ENCODE measurements at regions not wholly inside any gene's neighbourhood (a gene's known extent, or its start where the extent isn't known, plus 50 kb on each side); places are given as distances from the start of the nearest gene placed in this dataset.

- H3K4me3 ChIP-seq (ENCODE audit: insufficient read depth, low read length, poor library complexity, severe bottlenecking) = no peak overlapping the region
- TF ChIP-seq EZH2phosphoT487 (conservative IDR thresholded peaks at IDR 0.05; ENCODE audit: low read length) (no peak), CTCF (IDR thresholded peaks at IDR 0.05; ENCODE audit: insufficient read depth, low read length, poor library complexity, severe bottlenecking) (no peak)
- no peak overlapping the region for H3K4me2 ChIP-seq (ENCODE audit: low read depth, low read length, poor library complexity, severe bottlenecking)
- no peaks in the 10 kb centered on the region for H3K9me2 ChIP-seq (replicated peaks; ENCODE audit: insufficient read depth, low read length)
- peaks cover 11% of the 10 kb centered on the region; the same call in 1 of the 2 replicates for H3K9me3 ChIP-seq (ENCODE audit: insufficient read depth, low read length)
- H3K79me2 ChIP-seq (ENCODE audit: insufficient read depth, low read length) = no peaks in the 10 kb centered on the region
- H3K27me3 ChIP-seq (ENCODE audit: low read length) = no peaks in the 10 kb centered on the region
- no peaks in the 10 kb centered on the region for H4K20me1 ChIP-seq (ENCODE audit: low read depth, low read length)
- no peak overlapping the region for H3K27ac ChIP-seq (ENCODE audit: low read depth, low read length)
- no peaks in the 10 kb centered on the region for H3F3A ChIP-seq (ENCODE audit: insufficient read depth)
- no peak overlapping the region for H3K9ac ChIP-seq (ENCODE audit: low read length)
- no peaks in the 10 kb centered on the region for H3K36me3 ChIP-seq (ENCODE audit: low read length)
- H2AFZ ChIP-seq (ENCODE audit: low read depth, low read length, severe bottlenecking) = no peak overlapping the region
Observed at GRCh38 chr20:50325651-50326050, 135.0 kb downstream of the CEBPB start.

GRCh38 chr20:50327666-50328065 lies 137.0 kb downstream of the CEBPB start:
- H3K79me2 ChIP-seq (ENCODE audit: insufficient read depth, low read length) = no peaks in the 10 kb centered on the region
- H4K20me1 ChIP-seq (ENCODE audit: low read depth, low read length) = no peaks in the 10 kb centered on the region
- no peaks in the 10 kb centered on the region for H3F3A ChIP-seq (ENCODE audit: insufficient read depth)
- no peaks in the 10 kb centered on the region for H3K27me3 ChIP-seq (ENCODE audit: low read length)
- TF ChIP-seq CTCF (IDR thresholded peaks at IDR 0.05; ENCODE audit: insufficient read depth, low read length, poor library complexity, severe bottlenecking) = no peak
- no peak for TF ChIP-seq EZH2phosphoT487 (conservative IDR thresholded peaks at IDR 0.05; ENCODE audit: low read length)
- H3K4me3 ChIP-seq (ENCODE audit: insufficient read depth, low read length, poor library complexity, severe bottlenecking) = no peak overlapping the region
- H3K9ac ChIP-seq (ENCODE audit: low read length) = no peak overlapping the region
- peaks cover 11% of the 10 kb centered on the region; the same call in 1 of the 2 replicates for H3K9me3 ChIP-seq (ENCODE audit: insufficient read depth, low read length)
- H2AFZ ChIP-seq (ENCODE audit: low read depth, low read length, severe bottlenecking) = no peak overlapping the region
- H3K9me2 ChIP-seq (replicated peaks; ENCODE audit: insufficient read depth, low read length) = no peaks in the 10 kb centered on the region
- no peaks in the 10 kb centered on the region for H3K36me3 ChIP-seq (ENCODE audit: low read length)
- H3K27ac ChIP-seq (ENCODE audit: low read depth, low read length) = no peak overlapping the region
- H3K4me2 ChIP-seq (ENCODE audit: low read depth, low read length, poor library complexity, severe bottlenecking) = no peak overlapping the region

GRCh38 chr20:50328222-50328979 lies 137.8 kb downstream of the CEBPB start:
- Histone ChIP-seq H3K9me2 (replicated peaks; ENCODE audit: insufficient read depth, low read length) (no peaks in the 10 kb centered on the region), H4K20me1 (ENCODE audit: low read depth, low read length) (no peaks in the 10 kb centered on the region), H3K4me3 (ENCODE audit: insufficient read depth, low read length, poor library complexity, severe bottlenecking) (no peak overlapping the region), H3K4me2 (ENCODE audit: low read depth, low read length, poor library complexity, severe bottlenecking) (no peak overlapping the region), H3K27me3 (ENCODE audit: low read length) (no peaks in the 10 kb centered on the region), H3K79me2 (ENCODE audit: insufficient read depth, low read length) (no peaks in the 10 kb centered on the region), H3K36me3 (ENCODE audit: low read length) (no peaks in the 10 kb centered on the region), H3K27ac (ENCODE audit: low read depth, low read length) (no peak overlapping the region), H2AFZ (ENCODE audit: low read depth, low read length, severe bottlenecking) (no peak overlapping the region), H3F3A (ENCODE audit: insufficient read depth) (no peaks in the 10 kb centered on the region), H3K9me3 (ENCODE audit: insufficient read depth, low read length) (peaks cover 11% of the 10 kb centered on the region; the same call in 1 of the 2 replicates), H3K9ac (ENCODE audit: low read length) (no peak overlapping the region)
- no peak for TF ChIP-seq EZH2phosphoT487 (conservative IDR thresholded peaks at IDR 0.05; ENCODE audit: low read length)
- TF ChIP-seq CTCF (IDR thresholded peaks at IDR 0.05; ENCODE audit: insufficient read depth, low read length, poor library complexity, severe bottlenecking) = no peak

All from SU-DHL-6 (cell line).